Mammary epithelial cell (primary cell): ENCODE measurements at regions not wholly inside any gene's neighbourhood (a gene's known extent, or its start where the extent isn't known, plus 50 kb on each side); places are given as distances from the start of the nearest gene placed in this dataset.

ENCODE experiments used
- CTCF ChIP-seq, 2 donors: IDR thresholded peaks in 1 of 2; conservative IDR thresholded peaks in 1 of 2; 2 replicates each; pipeline ENCODE4 v1.5.1; 2011 to 2012; ENCODE audit warnings: inconsistent platforms in 2 of 2, low read length in 2 of 2, mild to moderate bottlenecking in 2 of 2, control low read depth in 1 of 2, low read depth in 1 of 2; ENCODE audit not compliant: insufficient read depth in 1 of 2; ENCODE audit errors: extremely low read depth in 1 of 2
- EZH2 ChIP-seq: IDR thresholded peaks from 2 replicates; pipeline ENCODE4 v1.6.1; 2012; ENCODE audit warnings: low read length, inconsistent platforms, borderline replicate concordance

- TF ChIP-seq CTCF (conservative IDR thresholded peaks at IDR 0.05 in 1 of 2, IDR thresholded peaks at IDR 0.05 in 1 of 2; ENCODE audit: extremely low read depth in 1 of 2, insufficient read depth in 1 of 2, low read depth in 1 of 2, low read length in 2 of 2) (no peak), EZH2 (no peak)
These were observed 2438.2 kb upstream of the PCDH20 start for GRCh38 chr13:63853816-63854215.
